Astrocyte (in vitro differentiated cells and primary cell): ENCODE measurements at regions not wholly inside any gene's neighbourhood (a gene's known extent, or its start where the extent isn't known, plus 50 kb on each side); places are given as distances from the start of the nearest gene placed in this dataset.

Source experiments
- DNase-seq: peaks from one replicate; pipeline ENCODE4 v3.0.0-alpha.2; 2010; ENCODE audit warnings: low read depth
- FAIRE-seq: peaks from 2 replicates; lab custom pipeline; 2011; peaks lifted over from hg19 to GRCh38; lab: Jason Lieb, UNC
- H2AFZ ChIP-seq: 2 replicates; pipeline ENCODE4 v1.6.0; 2012; ENCODE audit warnings: low read depth, low read length, inconsistent platforms
- H3K27ac ChIP-seq: 2 replicates; pipeline ENCODE4 v1.5.1; 2011; ENCODE audit warnings: low read depth, low read length, inconsistent platforms
- H3K27me3 ChIP-seq: 2 replicates; pipeline ENCODE4 v1.6.0; 2011; ENCODE audit warnings: low read length, inconsistent platforms; ENCODE audit not compliant: insufficient read depth
- H3K36me3 ChIP-seq: 2 replicates; pipeline ENCODE4 v1.5.1; 2011; ENCODE audit warnings: low read length, inconsistent platforms; ENCODE audit not compliant: insufficient read depth
- H3K4me1 ChIP-seq: 2 replicates; pipeline ENCODE4 v1.5.1; 2011; ENCODE audit warnings: low read length, inconsistent platforms; ENCODE audit not compliant: insufficient read depth
- H3K4me2 ChIP-seq: 2 replicates; pipeline ENCODE4 v1.6.0; 2012; ENCODE audit warnings: low read length, inconsistent platforms
- H3K4me3 ChIP-seq: 2 replicates; pipeline ENCODE4 v1.5.1; 2011; ENCODE audit warnings: low read depth, mild to moderate bottlenecking, low read length, inconsistent platforms; ENCODE audit not compliant: insufficient read depth
- H3K79me2 ChIP-seq: 2 replicates; pipeline ENCODE4 v1.6.0; 2012; ENCODE audit warnings: mild to moderate bottlenecking, low read length, inconsistent platforms; ENCODE audit not compliant: insufficient read depth
- H3K9ac ChIP-seq: 2 replicates; pipeline ENCODE4 v1.6.0; 2012; ENCODE audit warnings: mild to moderate bottlenecking, low read length, inconsistent platforms
- H3K9me3 ChIP-seq: 2 replicates; pipeline ENCODE4 v1.5.1; 2012; ENCODE audit warnings: low read depth, mild to moderate bottlenecking, low read length, inconsistent platforms; ENCODE audit not compliant: insufficient read depth
- H4K20me1 ChIP-seq: 2 replicates; pipeline ENCODE4 v1.6.0; 2012; ENCODE audit warnings: low read length, inconsistent platforms; ENCODE audit not compliant: insufficient read depth
- H3K27ac Mint-ChIP-seq: one replicate; pipeline ENCODE4 v1.8.0; 2021; ENCODE audit warnings: mild to moderate bottlenecking, mixed read lengths; ENCODE audit not compliant: unreplicated experiment
- H3K27me3 Mint-ChIP-seq: one replicate; pipeline ENCODE4 v1.8.0; 2021; ENCODE audit warnings: low read depth, mixed read lengths; ENCODE audit not compliant: unreplicated experiment
- H3K36me3 Mint-ChIP-seq: one replicate; pipeline ENCODE4 v1.8.0; 2021; ENCODE audit warnings: low read depth, mixed read lengths; ENCODE audit not compliant: unreplicated experiment
- H3K4me1 Mint-ChIP-seq: one replicate; pipeline ENCODE4 v1.8.0; 2021; ENCODE audit warnings: low read depth, mixed read lengths; ENCODE audit not compliant: unreplicated experiment
- H3K4me3 Mint-ChIP-seq: one replicate; pipeline ENCODE4 v1.8.0; 2021; ENCODE audit warnings: mild to moderate bottlenecking, moderate library complexity, mixed read lengths; ENCODE audit not compliant: unreplicated experiment
- H3K9me3 Mint-ChIP-seq: one replicate; pipeline ENCODE4 v1.8.0; 2021; ENCODE audit warnings: mild to moderate bottlenecking, mixed read lengths; ENCODE audit not compliant: unreplicated experiment
- CTCF ChIP-seq: IDR thresholded peaks from 2 replicates; pipeline ENCODE4 v1.5.1; 2011; ENCODE audit warnings: low read depth, mild to moderate bottlenecking, inconsistent platforms, low read length, moderate library complexity; ENCODE audit not compliant: insufficient read depth
- EZH2 ChIP-seq: IDR thresholded peaks from 2 replicates; pipeline ENCODE4 v1.6.1; 2012; ENCODE audit warnings: mild to moderate bottlenecking, low read length, inconsistent platforms; ENCODE audit not compliant: insufficient read depth

- no peak for FAIRE-seq
- H3K9me3 ChIP-seq = no peaks in the 10 kb centered on the region
- no peaks in the 10 kb centered on the region for H3K79me2 ChIP-seq
- no peak overlapping the region for H3K27ac ChIP-seq
- Mint-ChIP-seq H3K36me3 (no peaks in the 10 kb centered on the region), H3K27me3 (peaks cover 3% of the 10 kb centered on the region), H3K9me3 (no peaks in the 10 kb centered on the region), H3K4me1 (peaks cover 6% of the 10 kb centered on the region), H3K4me3 (no peak overlapping the region), H3K27ac (no peak overlapping the region)
- no peak overlapping the region for H3K4me3 ChIP-seq
- H3K4me2 ChIP-seq = no peak overlapping the region
- no peaks in the 10 kb centered on the region for H3K36me3 ChIP-seq
- DNase-seq = no peak
- H3K9ac ChIP-seq = no peak overlapping the region
- no peak for TF ChIP-seq CTCF
- TF ChIP-seq EZH2 = no peak
- H3K4me1 ChIP-seq = peaks cover 6% of the 10 kb centered on the region
- no peaks in the 10 kb centered on the region for H4K20me1 ChIP-seq
- no peaks in the 10 kb centered on the region for H3K27me3 ChIP-seq
- H2AFZ ChIP-seq = no peak overlapping the region
Observed at GRCh38 chr6:84516154-84516553, 248.2 kb downstream of the TBX18 start.

- Histone ChIP-seq H2AFZ (no peak overlapping the region), H3K27ac (no peak overlapping the region)
Observed at GRCh38 chr6:84515067-84515466, 249.3 kb downstream of the TBX18 start.

More at GRCh38 chr6:84515067-84515466, 249.3 kb downstream of the TBX18 start:
- no peak for DNase-seq
- Histone ChIP-seq H3K79me2 (no peaks in the 10 kb centered on the region), H4K20me1 (no peaks in the 10 kb centered on the region), H3K4me1 (peaks cover 6% of the 10 kb centered on the region), H3K36me3 (no peaks in the 10 kb centered on the region), H3K4me2 (no peak overlapping the region), H3K9ac (no peak overlapping the region), H3K9me3 (no peaks in the 10 kb centered on the region), H3K4me3 (no peak overlapping the region), H3K27me3 (no peaks in the 10 kb centered on the region)
- Mint-ChIP-seq H3K36me3 (no peaks in the 10 kb centered on the region), H3K27ac (no peak overlapping the region), H3K4me1 (peaks cover 6% of the 10 kb centered on the region), H3K27me3 (peaks cover 3% of the 10 kb centered on the region), H3K9me3 (no peaks in the 10 kb centered on the region), H3K4me3 (no peak overlapping the region)
- no peak for FAIRE-seq
- TF ChIP-seq CTCF (no peak), EZH2 (no peak)
